BLaER1 (cell line): ENCODE measurements at regions not wholly inside any gene's neighbourhood (a gene's known extent, or its start where the extent isn't known, plus 50 kb on each side); places are given as distances from the start of the nearest gene placed in this dataset.
A peak's percentile ranks its signal among the peaks of the same experiment; 100 is the strongest.

ENCODE experiments used
- H3K27ac ChIP-seq: shearing (Covaris generic); formaldehyde crosslinking; 2 replicates; pipeline ENCODE4 v1.8.1; 2022
- H3K27me3 ChIP-seq: shearing (Covaris generic); formaldehyde crosslinking; 2 replicates; pipeline ENCODE4 v1.8.1; 2022
- H3K36me3 ChIP-seq: shearing (Covaris generic); formaldehyde crosslinking; 2 replicates; pipeline ENCODE4 v1.8.1; 2022
- H3K4me1 ChIP-seq: shearing (Covaris generic); formaldehyde crosslinking; 2 replicates; pipeline ENCODE4 v1.8.1; 2022
- H3K4me2 ChIP-seq: shearing (Covaris generic); formaldehyde crosslinking; 2 replicates; pipeline ENCODE4 v1.8.1; 2022
- H3K4me3 ChIP-seq: shearing (Covaris generic); formaldehyde crosslinking; 2 replicates; pipeline ENCODE4 v1.8.1; 2022
- H3K9ac ChIP-seq: shearing (Covaris generic); formaldehyde crosslinking; 2 replicates; pipeline ENCODE4 v1.8.1; 2022
- H3K9me3 ChIP-seq: shearing (Covaris generic); formaldehyde crosslinking; 2 replicates; pipeline ENCODE4 v1.8.1; 2022
- H4K20me1 ChIP-seq: shearing (Covaris generic); formaldehyde crosslinking; 2 replicates; pipeline ENCODE4 v1.8.1; 2022
- Cebpa-rat ChIP-seq: shearing (Covaris generic); IDR thresholded peaks from 2 replicates; pipeline ENCODE4 v1.8.1; 2022

- H3K9ac ChIP-seq: no peak overlapping the region
- H3K9me3 ChIP-seq: no peaks in the 10 kb centered on the region
- no peak overlapping the region for H3K4me3 ChIP-seq
- no peak overlapping the region for H3K4me2 ChIP-seq
- no peak overlapping the region for H3K27ac ChIP-seq
- H3K36me3 ChIP-seq: no peaks in the 10 kb centered on the region
- no peak for TF ChIP-seq Cebpa-rat
- H3K4me1 ChIP-seq: no peaks in the 10 kb centered on the region
- no peaks in the 10 kb centered on the region for H3K27me3 ChIP-seq
- no peaks in the 10 kb centered on the region for H4K20me1 ChIP-seq
Measured at GRCh38 chr10:63899673-63900300, 378.6 kb downstream of the REEP3 start.

- TF ChIP-seq Cebpa-rat: no peak
- Histone ChIP-seq H3K9ac (no peak overlapping the region), H3K9me3 (no peaks in the 10 kb centered on the region), H3K27me3 (no peaks in the 10 kb centered on the region), H3K4me3 (no peak overlapping the region), H3K4me2 (no peak overlapping the region), H4K20me1 (no peaks in the 10 kb centered on the region), H3K4me1 (no peaks in the 10 kb centered on the region), H3K27ac (no peak overlapping the region), H3K36me3 (no peaks in the 10 kb centered on the region)
Measured at GRCh38 chr10:63901228-63901627, 380.0 kb downstream of the REEP3 start.

GRCh38 chr10:63901881-63902280 lies 380.7 kb downstream of the REEP3 start:
- Histone ChIP-seq H3K9ac (no peak overlapping the region), H3K4me2 (no peak overlapping the region), H3K36me3 (no peaks in the 10 kb centered on the region), H4K20me1 (no peaks in the 10 kb centered on the region), H3K4me1 (no peaks in the 10 kb centered on the region), H3K4me3 (no peak overlapping the region), H3K27me3 (no peaks in the 10 kb centered on the region), H3K27ac (no peak overlapping the region), H3K9me3 (no peaks in the 10 kb centered on the region)
- no peak for TF ChIP-seq Cebpa-rat

GRCh38 chr10:63910806-63911205 lies 389.6 kb downstream of the REEP3 start:
- no peak for TF ChIP-seq Cebpa-rat
- no peaks in the 10 kb centered on the region for H3K36me3 ChIP-seq
- no peak overlapping the region for H3K9ac ChIP-seq
- no peaks in the 10 kb centered on the region for H3K9me3 ChIP-seq
- H3K27me3 ChIP-seq: no peaks in the 10 kb centered on the region
- no peaks in the 10 kb centered on the region for H4K20me1 ChIP-seq
- no peaks in the 10 kb centered on the region for H3K4me1 ChIP-seq
- H3K4me2 ChIP-seq: no peak overlapping the region
- H3K4me3 ChIP-seq: no peak overlapping the region
- H3K27ac ChIP-seq: no peak overlapping the region

- no peaks in the 10 kb centered on the region for H3K27me3 ChIP-seq
- H3K27ac ChIP-seq: no peak overlapping the region
- H3K4me2 ChIP-seq: no peak overlapping the region
- H3K9ac ChIP-seq: no peak overlapping the region
- no peak for TF ChIP-seq Cebpa-rat
- no peak overlapping the region for H3K4me3 ChIP-seq
- H3K9me3 ChIP-seq: no peaks in the 10 kb centered on the region
- no peaks in the 10 kb centered on the region for H3K36me3 ChIP-seq
- H3K4me1 ChIP-seq: 0 out of 2 replicates have a peak, but pooled peaks cover 5% of the 10 kb centered on the region
- H4K20me1 ChIP-seq: no peaks in the 10 kb centered on the region
Measured at GRCh38 chr10:63915240-63915639, 394.0 kb downstream of the REEP3 start.

GRCh38 chr10:63917363-63917762 lies 396.2 kb downstream of the REEP3 start:
- no peak for TF ChIP-seq Cebpa-rat
- Histone ChIP-seq H3K27ac (no peak overlapping the region), H3K4me2 (peak overlapping the region; percentile 12; the same call in 1 of the 2 replicates), H3K36me3 (no peaks in the 10 kb centered on the region), H3K9ac (no peak overlapping the region), H3K4me3 (no peak overlapping the region), H3K9me3 (no peaks in the 10 kb centered on the region), H4K20me1 (no peaks in the 10 kb centered on the region), H3K27me3 (no peaks in the 10 kb centered on the region), H3K4me1 (0 out of 2 replicates have a peak, but pooled peaks cover 5% of the 10 kb centered on the region)

GRCh38 chr10:63919575-63920279 lies 398.5 kb downstream of the REEP3 start:
- Histone ChIP-seq H3K27ac (no peak overlapping the region), H3K9ac (no peak overlapping the region), H3K36me3 (no peaks in the 10 kb centered on the region), H3K9me3 (no peaks in the 10 kb centered on the region), H4K20me1 (no peaks in the 10 kb centered on the region), H3K4me1 (0 out of 2 replicates have a peak, but pooled peaks cover 5% of the 10 kb centered on the region), H3K4me3 (no peak overlapping the region), H3K4me2 (no peak overlapping the region), H3K27me3 (no peaks in the 10 kb centered on the region)
- TF ChIP-seq Cebpa-rat: no peak

GRCh38 chr10:63920926-63921325 lies 399.7 kb downstream of the REEP3 start:
- Histone ChIP-seq H3K36me3 (no peaks in the 10 kb centered on the region), H3K4me2 (no peak overlapping the region), H3K27me3 (no peaks in the 10 kb centered on the region), H3K27ac (no peak overlapping the region), H3K9me3 (no peaks in the 10 kb centered on the region), H3K4me3 (no peak overlapping the region), H4K20me1 (no peaks in the 10 kb centered on the region), H3K9ac (no peak overlapping the region), H3K4me1 (0 out of 2 replicates have a peak, but pooled peaks cover 5% of the 10 kb centered on the region)
- TF ChIP-seq Cebpa-rat: no peak

GRCh38 chr10:63921908-63922467 lies 400.8 kb downstream of the REEP3 start:
- 0 out of 2 replicates have a peak, but pooled peaks cover 5% of the 10 kb centered on the region for H3K4me1 ChIP-seq
- H3K27ac ChIP-seq: no peak overlapping the region
- no peaks in the 10 kb centered on the region for H3K9me3 ChIP-seq
- no peak overlapping the region for H3K4me3 ChIP-seq
- no peak for TF ChIP-seq Cebpa-rat
- no peaks in the 10 kb centered on the region for H3K36me3 ChIP-seq
- H3K9ac ChIP-seq: no peak overlapping the region
- no peaks in the 10 kb centered on the region for H3K27me3 ChIP-seq
- H3K4me2 ChIP-seq: no peak overlapping the region
- no peaks in the 10 kb centered on the region for H4K20me1 ChIP-seq

GRCh38 chr10:63922468-63923284 lies 401.5 kb downstream of the REEP3 start:
- Histone ChIP-seq H3K4me3 (no peak overlapping the region), H3K9me3 (no peaks in the 10 kb centered on the region), H3K27me3 (no peaks in the 10 kb centered on the region), H3K9ac (no peak overlapping the region), H3K27ac (no peak overlapping the region), H3K4me2 (no peak overlapping the region), H3K4me1 (no peaks in the 10 kb centered on the region), H3K36me3 (no peaks in the 10 kb centered on the region), H4K20me1 (no peaks in the 10 kb centered on the region)
- TF ChIP-seq Cebpa-rat: no peak
